NCI-H2029 (cell line): ENCODE measurements at regions not wholly inside any gene's neighbourhood (a gene's known extent, or its start where the extent isn't known, plus 50 kb on each side); places are given as distances from the start of the nearest gene placed in this dataset.

Experiments
- DNase-seq: peaks from one replicate; lab custom pipeline; 2025; lab: John Stamatoyannopoulos, UW

DNA sequence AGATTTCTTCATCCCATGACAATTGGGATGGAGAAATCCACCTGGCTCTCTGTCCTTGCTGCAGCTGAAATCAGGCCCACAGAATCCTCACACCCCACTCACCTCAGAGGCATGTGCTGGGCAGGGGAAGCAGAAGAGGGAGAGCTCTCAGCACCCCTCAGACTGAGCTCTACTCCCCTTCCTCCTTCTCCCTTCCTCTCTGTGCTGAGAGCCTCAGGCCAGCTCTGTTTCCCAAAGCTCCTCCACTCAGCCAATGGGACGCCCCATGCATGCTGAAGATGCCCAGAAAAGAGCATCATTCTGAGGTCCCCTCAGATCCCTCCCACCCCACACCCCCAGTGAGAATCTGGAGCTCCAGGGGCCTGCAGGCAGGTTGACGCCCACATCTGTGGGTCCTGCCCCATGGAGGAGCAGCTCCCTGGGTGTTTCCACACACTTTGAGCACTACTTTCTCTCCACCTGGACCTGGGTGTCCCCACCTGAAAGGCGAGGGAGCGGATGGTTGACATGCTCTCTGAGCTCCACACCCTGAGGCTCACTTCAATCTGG, 637.7 kb upstream of the ID2 start:
- no peak for DNase-seq

DNA sequence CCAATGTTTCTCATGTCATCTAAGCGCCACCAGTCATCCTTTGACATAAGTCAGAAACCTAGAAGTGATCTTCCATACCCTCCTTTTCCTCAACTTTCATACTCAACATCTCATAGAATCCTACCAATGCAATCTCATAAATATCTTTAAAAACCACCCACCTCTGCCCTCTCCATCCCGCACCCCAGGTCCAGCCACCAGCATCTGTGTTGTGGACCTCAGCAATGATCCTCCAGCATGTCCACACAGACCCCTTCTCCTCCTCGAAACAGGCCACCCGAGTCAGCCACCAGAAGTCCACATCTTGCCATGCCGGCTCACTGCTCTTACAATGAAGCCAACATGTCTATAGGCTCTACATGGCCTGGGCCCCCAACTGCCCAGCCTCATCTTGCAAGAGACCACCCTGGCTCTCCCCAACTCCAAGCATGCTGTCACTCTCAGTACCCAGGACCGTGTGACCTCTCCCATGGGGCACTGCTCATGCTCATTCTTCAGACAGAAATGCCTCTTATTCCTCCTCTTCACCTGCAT, 636.7 kb upstream of the ID2 start:
- no peak for DNase-seq

DNA sequence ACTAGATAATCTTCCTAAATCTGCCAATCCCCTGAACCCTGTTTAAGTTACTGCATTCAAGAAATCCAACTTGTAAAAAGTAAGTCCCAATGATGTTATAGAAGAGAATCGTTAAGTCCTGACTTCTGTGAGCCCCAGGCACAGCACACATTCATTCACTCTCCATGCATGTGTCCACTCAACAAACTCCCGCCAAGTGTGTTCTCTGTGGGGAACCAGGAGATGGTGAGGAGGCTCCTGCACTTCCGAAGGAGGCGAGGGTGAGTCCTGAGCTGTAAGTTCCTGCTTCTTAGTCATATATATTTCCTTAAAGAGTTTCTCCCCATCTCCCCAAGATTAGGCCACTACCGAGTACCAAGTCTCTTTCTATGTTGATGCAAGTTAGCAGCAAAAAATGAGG, 635.0 kb upstream of the ID2 start:
- DNase-seq = no peak

DNA sequence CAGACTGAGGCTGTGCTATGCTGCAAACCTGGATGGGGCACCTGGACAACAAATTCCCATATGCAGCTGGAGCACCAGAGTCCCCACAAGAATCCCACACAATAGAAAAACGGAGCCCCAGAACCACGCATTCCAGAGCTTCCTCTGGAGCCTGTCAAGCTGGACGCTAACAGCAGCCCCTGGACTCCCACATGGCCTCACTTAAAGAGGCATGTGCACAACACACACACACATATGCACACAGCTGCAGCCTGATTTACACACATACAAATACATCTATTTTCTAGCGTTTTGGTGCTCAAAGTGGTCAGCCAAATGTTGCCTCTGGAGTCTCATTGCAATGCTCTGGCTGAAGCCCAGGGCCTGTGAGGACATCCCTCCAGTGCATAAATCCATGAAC, 632.7 kb upstream of the ID2 start:
- no peak for DNase-seq

DNA sequence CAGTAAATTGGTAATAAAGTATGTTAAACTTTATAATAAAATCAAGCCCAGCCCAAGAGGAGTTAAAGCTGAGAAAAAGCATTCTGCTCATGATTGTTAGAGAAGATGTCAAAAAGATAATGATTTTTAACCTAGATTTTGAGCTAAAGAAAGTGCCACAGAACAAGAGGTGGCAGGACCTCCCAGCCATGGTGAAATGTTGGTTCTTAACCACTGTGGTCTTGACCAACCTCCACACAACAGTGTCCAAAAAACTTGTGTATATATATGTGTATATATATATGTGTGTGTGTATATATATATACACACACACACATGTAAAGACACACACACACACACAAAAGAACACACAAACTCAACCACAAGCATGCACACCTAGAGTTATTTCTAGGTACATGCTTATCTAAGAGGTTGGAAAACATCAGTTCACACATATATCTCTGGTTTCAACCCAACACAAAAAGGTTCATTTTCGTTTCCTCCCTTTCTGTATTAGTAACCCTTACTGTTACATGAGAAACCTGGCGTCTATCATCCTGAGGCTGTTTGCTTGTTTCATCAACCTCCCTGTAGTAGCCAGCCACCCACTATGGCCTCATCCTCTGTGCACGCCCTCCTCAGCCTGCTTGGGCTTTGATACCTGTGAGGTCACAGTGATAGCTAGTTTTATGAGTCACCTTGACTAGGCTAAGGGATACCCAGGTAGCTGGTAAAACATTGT, 631.8 kb upstream of the ID2 start:
- no peak for DNase-seq

DNA sequence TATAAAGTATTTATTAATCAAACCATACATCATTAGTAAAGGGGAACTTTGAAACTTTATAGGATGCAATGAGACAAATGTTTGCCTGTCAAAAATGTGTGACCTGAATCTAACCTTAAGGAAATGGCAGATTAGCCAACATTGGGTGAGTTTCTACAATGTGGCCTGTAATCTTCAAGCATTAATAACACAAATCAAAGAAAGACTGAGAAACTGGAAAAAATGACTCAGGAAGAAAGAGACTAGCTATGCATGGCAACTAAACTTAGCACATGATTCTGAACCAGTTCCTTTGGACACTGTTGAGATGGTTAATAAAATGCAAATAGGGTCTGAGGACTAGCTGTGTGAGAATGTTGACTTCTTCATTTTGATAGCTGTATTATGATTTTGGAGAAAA, 628.6 kb upstream of the ID2 start:
- DNase-seq = no peak

DNA sequence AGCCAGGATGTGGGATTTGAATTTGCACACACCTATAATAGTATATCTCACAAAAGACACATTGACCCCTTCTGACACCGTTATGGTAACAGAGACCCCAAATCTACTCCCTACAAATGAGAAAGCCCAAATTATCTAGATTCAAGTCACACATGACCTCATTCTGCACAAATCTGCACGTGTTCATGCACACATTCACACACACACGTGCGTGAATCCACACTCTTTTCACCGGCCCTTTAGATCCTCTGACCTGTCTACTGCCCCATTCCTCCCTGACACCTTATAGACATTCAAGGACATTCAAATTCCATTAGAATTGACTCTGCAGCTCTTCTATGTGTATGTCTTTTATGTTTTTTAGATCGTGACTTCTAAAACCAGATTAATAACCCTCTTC, 627.8 kb upstream of the ID2 start:
- DNase-seq = no peak

DNA sequence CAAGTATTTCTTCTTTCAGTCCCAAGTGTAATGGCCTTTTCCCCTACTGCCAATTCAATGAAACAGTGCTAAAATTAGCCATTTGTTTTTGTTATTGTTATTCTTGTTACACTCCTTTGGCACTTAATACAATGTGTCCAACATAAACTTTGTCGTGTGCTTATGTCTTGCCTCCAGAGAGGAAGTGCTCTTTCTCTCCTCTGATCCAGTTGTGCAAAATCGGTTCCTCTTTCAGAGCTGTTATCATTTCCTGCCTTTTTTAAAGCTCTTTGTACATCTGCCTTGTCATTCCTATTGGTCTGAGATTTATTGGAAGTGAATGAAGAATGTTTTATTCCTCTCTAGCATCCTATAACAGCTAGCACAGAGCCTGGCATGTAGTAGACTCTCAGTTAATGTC, 623.2 kb upstream of the ID2 start:
- DNase-seq = no peak

DNA sequence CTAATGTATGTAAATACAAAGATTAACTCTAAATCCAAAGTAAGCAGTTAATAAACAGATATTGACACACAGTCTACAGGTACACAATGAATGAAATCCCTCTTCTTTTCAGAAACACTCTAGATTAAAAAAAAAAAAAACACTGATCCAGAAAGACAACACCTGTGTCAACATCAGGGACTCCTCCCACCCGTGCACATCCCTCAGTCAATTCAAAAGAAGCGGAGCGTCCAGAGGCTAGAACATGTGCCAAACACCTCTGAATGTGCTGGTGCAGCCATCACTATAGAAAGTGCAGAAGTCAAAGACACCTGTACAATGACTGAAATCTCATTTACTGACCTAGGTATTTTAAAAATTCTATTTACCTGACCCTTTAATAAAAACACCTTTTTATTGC, 622.6 kb upstream of the ID2 start:
- DNase-seq = peak; percentile 79

DNA sequence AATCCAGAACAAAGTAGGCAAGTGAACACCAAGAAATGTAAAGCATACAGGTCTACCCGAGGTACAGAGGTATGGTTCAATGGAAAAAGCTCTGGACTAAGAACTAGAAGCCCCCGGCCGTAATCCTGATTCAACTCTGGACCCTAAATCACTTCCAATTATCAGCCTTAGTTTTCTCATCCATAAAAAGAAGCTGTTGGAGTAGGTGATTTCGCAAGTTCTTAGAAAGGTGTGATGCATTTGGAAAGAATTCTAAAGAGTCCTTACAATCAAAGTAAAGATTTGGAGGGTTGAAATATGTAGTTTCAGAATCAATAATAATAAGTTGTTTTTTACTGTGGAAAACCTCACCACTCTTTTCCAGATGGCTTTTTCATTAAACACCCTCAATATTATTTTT, 622.1 kb upstream of the ID2 start:
- DNase-seq = no peak

DNA sequence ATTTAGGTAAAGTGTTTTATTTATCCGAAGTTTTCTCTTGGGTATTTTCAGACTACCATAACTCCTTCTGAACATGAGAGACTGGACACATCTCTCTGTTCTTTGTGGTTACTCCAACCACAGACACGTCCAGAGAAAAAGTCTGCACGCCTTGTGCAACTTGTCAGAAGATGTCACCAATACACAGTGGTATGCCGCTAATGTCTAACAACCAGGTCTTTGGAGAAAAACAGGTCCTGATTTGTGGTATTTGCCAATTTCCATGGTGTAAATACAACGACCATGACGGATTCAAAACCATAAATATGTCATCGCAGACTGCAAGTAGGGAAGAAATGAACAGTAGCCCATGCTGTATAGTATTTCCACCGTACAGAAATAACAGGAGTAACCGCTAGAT, 620.6 kb upstream of the ID2 start:
- DNase-seq = no peak

DNA sequence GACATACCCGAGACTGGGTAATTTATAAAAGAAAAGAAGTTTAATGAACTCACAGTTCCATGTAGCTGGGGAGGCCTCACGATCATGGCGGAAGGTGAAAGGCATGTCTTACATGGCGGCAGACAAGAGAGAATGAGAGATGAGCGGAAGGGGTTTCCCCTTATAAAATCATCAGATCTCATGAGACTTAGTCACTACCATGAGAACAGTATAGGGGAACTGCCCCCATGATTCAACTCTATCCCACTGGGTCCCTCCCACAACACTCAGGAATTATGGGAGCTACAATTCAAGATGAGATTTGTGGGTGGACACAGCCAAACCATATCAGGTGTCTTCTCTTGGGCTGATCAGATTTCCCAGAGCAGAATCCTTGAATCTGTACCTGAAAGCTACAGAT, 617.3 kb upstream of the ID2 start:
- DNase-seq = no peak

DNA sequence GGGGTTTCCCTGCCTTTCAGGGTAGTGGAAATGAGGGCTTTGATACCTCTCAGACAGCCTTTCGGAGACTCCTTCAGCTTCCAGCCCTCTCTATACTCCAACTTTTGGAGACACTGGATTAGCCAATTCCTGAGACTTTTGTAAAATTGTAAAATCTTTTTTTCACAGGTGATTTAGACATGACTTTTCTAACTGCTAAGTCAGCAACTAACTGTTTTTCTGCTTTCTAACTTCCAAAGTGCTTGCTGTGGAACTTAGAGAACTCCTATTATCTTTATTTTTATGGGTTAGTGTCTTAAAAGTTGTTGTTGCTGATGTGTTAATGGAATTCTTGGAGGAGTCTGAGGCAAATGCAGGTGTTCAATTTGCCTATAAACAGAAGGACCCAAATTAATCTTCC, 616.7 kb upstream of the ID2 start:
- no peak for DNase-seq

DNA sequence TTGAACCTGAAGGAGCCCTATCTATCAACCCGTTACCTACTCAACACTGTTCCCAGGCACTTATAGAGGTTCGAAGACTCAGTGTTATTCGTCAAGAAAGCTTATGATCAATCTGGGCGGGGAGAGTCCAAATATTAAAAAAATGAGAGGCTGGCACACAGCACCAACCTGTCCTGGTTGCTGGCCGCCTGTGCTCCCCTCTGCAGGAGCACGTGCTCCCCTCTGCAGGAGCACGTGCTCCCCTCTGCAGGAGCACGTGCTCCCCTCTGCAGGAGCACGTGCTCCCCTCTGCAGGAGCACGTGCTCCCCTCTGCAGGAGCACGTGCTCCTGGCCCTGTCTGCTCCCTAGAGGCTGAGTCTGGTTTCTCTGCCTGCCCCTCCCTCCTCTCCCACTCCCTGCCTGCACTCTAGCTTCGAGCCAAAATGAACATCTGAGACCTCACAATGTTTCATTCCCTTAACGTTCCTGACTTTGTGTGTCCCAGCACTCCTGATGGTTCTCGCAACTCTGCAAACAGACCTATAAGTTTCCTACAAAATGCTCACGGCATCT, 614.0 kb upstream of the ID2 start:
- DNase-seq = no peak

DNA sequence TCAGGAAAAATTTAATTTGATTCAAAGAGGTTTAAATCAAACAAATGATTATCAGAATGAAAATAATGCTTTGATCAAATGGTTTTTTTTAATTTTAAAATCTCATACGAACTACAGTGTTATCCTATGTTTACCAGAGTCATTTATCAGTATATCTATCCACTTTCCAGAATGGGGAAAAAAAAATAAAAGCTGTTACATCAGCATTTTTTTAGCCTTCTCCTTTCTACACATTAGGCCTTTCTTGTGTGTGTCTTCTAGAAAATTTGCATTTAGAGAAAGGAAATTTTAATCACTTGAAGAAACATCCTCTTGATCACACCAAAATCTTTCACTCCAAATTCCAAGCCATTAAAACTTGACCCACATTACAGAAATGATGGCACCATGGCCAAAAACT, 608.9 kb upstream of the ID2 start:
- DNase-seq = no peak

DNA sequence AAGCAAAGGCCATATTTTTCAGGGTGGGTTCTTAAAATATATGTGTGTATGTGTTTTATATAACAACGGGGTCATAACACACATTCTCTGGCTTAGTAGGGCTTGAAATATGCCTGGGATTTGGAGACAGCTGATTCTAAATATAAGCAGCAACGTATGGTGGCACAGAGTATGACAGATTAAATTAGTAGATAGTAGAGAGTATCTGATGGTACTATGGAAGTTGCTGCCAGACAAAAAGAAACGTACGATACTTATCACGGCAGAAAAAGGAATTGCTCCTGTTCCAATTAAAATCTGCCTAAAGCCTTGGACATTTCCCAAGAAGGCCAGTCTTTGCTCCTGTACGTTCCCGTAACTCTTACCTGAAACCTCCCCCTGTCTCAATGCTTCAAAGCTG, 607.9 kb upstream of the ID2 start:
- DNase-seq = no peak

DNA sequence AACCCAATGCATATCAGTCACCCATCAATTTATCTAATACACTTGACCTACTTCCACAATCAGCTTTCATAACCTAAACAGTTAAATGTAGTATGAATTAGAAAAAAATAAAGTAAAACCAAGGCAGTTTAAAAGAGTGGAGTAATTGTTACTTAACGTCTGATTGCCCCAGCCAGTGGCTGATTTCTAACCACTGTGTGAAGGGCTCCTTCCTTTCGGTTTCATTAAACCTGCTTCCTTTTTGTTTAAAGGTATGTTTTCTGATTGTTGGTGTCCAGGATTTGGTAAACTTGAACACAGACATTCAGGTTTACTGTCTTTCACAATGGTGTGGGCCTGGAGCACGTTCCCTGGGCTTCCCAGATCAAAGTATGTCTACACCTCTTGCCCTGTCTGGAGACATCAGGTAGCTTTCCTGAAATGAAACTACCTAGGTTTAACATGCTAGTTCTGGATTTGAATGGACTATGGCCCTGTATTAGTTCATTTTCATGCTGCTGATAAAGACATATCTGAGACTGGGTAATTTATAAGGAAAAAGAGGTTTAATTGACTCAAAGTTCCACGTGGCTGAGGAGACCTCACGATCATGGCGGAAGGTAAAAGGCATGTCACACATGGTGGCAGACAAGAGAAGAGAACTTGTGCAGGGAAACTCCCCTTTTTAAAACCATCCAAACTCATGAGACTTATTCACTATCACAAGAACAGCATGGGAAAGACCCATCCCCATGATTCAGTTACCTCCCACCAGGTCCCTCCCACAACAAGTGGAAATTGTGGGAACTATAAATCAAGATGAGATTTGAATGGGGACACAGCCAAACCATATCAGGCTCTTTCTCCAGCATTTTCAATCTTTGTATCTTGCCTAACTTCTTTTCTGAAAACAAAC, 605.2 kb upstream of the ID2 start:
- no peak for DNase-seq

DNA sequence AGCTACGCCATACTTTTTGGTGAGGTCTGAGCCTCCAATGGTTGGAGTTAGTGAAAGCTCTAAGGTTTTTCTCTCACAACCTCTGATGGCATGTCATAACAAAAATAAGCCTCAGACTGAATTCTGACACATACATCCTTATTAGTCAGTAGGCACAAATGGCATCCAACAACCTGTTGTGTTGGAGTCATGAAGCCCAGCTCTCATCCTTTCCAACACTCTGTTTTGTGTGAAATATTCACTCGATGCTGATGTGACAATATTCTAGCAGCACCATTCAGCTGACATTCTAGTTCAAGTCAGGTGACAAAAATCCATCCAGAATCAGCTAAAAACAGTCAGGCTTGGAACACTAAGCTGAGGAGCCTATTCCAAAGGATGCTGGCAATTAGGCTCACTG, 603.2 kb upstream of the ID2 start:
- DNase-seq = no peak

DNA sequence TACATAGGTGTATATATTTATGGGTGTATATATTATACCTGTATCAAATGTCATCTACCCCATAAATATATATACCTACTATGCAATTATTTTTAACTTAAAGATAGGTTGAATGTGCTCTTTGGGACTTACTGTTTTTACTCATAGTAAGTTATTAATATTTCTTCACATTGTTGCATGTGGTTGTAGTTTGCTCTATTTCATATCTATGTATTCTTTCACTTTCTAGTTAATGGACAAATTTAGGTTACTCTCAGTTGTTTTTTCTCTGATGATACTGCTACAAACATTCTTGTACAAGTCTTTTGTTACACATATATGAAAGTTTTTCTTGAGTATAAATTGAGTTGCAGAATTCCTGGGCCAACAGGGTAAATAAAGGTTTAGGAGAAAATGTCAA, 601.8 kb upstream of the ID2 start:
- DNase-seq = no peak

DNA sequence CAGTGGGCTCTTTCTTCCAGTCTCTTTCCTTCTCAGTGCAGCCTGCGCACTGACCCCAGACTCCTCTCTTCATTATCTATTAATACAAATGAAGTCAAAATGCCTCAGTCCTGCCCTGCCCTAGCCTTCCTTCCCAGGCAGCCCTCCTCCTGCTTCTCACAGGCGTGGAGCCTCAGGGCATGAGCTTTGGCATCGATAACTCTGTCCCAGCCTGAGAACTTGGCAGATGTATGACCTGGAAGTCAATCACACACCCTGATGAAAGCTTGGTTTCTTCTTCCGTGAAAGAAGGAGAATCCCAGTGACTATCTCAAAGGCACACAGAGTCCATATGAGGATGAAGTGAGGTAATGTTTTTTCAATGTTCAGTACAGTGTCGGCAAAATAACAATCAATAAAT, 600.7 kb upstream of the ID2 start:
- DNase-seq = no peak

DNA sequence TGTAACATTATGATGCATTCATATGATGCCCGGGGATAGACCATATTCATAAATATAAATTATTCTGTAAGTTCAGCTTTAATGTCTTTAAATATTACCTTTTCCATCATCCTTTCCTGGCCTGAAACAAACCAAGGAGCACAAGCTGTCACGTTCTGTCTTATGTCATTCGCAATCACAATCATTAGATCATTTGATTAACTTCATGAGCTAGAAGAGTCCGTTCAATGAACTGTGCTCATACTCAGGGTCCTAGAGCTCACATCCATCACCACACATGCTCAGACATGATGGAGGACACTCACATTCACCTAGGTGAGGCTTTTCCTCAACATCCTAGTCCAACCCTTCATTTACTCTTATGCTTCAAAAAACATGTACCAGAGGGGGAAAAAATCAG, 599.0 kb upstream of the ID2 start:
- no peak for DNase-seq

DNA sequence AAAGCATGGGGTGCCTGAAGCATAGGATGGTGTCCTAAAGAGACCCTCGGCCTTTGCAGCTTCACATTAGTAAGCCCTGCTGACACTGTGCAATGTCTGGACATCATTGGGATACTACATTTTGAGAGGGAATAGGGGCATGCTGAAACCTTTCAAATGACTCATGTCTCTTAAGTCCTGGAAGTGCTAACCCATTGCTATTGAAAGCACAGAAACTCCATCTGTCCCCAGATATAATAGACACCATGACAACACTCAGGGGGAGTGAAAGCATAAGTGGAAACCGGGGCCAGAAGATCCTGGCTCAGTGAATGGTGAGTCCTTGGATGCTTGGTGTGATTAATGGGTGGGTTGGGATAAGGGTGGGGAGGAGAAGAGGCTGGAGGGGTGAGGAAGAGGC, 595.5 kb upstream of the ID2 start:
- no peak for DNase-seq
